RWPE2 (cell line): ENCODE measurements at regions not wholly inside any gene's neighbourhood (a gene's known extent, or its start where the extent isn't known, plus 50 kb on each side); places are given as distances from the start of the nearest gene placed in this dataset.

Experiments
- ATAC-seq: fragments of 200-7000 bp; cut with Tn5 transposase; 3 replicates; pipeline ENCODE4 v1.9.1; 2021; ENCODE audit warnings: low read depth
- DNase-seq: peaks from one replicate; pipeline ENCODE4 v3.0.0-alpha.2; 2020; ENCODE audit warnings: low spot score
- H3K27ac ChIP-seq: fragments of 450-650 bp; 2 replicates; pipeline ENCODE4 v1.5.1; 2017; ENCODE audit warnings: mild to moderate bottlenecking; ENCODE audit not compliant: poor library complexity, severe bottlenecking
- H3K27me3 ChIP-seq: fragments of 250-450 bp; sonication (Bioruptor Pico); 2 replicates; pipeline ENCODE4 v1.5.1; 2021; ENCODE audit warnings: mild to moderate bottlenecking, moderate library complexity; ENCODE audit not compliant: insufficient read depth, poor library complexity, severe bottlenecking
- H3K36me3 ChIP-seq: fragments of 250-450 bp; sonication (Bioruptor Pico); 2 replicates; pipeline ENCODE4 v1.5.1; 2020; ENCODE audit warnings: low read depth, mild to moderate bottlenecking, moderate library complexity
- H3K4me1 ChIP-seq: fragments of 250-450 bp; sonication (Bioruptor Pico); 2 replicates; pipeline ENCODE4 v1.5.1; 2021; ENCODE audit warnings: mild to moderate bottlenecking, moderate library complexity; ENCODE audit not compliant: insufficient read depth, poor library complexity, severe bottlenecking
- H3K4me3 ChIP-seq: fragments of 250-450 bp; sonication (Bioruptor Pico); 2 replicates; pipeline ENCODE4 v1.5.1; 2021; ENCODE audit warnings: mild to moderate bottlenecking, moderate library complexity; ENCODE audit not compliant: severe bottlenecking
- H3K9me3 ChIP-seq: fragments of 250-450 bp; sonication (Bioruptor Pico); 2 replicates; pipeline ENCODE4 v1.5.1; 2021; ENCODE audit warnings: mild to moderate bottlenecking, moderate library complexity; ENCODE audit not compliant: severe bottlenecking
- TF ChIP-seq, protein P1 (sequence below): fragments of 450-650 bp; IDR thresholded peaks from one replicate; pipeline ENCODE4 v1.5.1; 2017; ENCODE audit warnings: mild to moderate bottlenecking, moderate library complexity; ENCODE audit not compliant: poor library complexity, severe bottlenecking

DNA sequence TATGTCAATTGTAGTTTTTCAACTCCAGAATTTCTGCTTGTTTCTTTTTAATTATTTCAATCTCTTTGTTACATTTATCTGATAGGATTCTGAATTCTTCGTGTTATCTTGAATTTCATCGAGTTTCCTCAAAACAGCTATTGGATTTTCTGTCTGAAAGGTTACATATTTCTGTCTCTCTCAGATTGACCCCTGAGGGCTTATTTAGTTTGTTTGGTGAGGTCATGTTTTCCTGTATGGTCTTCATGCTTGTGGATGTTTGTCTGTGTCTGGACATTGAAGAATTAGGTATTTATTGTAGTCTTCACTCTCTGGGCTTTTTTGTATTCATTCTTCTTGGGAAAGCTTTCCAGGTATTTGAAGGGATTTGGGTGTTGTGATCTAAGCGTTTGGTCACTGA lies 85.6 kb downstream of the SNAPC1 start:
- no peak overlapping the region for H3K4me3 ChIP-seq
- no peaks in the 10 kb centered on the region for H3K4me1 ChIP-seq
- H3K27me3 ChIP-seq, result no peaks in the 10 kb centered on the region
- DNase-seq, result no peak
- H3K9me3 ChIP-seq, result peaks cover 5% of the 10 kb centered on the region
- H3K27ac ChIP-seq, result no peak overlapping the region
- ATAC-seq, result no peak
- TF ChIP-seq, protein P1, sequence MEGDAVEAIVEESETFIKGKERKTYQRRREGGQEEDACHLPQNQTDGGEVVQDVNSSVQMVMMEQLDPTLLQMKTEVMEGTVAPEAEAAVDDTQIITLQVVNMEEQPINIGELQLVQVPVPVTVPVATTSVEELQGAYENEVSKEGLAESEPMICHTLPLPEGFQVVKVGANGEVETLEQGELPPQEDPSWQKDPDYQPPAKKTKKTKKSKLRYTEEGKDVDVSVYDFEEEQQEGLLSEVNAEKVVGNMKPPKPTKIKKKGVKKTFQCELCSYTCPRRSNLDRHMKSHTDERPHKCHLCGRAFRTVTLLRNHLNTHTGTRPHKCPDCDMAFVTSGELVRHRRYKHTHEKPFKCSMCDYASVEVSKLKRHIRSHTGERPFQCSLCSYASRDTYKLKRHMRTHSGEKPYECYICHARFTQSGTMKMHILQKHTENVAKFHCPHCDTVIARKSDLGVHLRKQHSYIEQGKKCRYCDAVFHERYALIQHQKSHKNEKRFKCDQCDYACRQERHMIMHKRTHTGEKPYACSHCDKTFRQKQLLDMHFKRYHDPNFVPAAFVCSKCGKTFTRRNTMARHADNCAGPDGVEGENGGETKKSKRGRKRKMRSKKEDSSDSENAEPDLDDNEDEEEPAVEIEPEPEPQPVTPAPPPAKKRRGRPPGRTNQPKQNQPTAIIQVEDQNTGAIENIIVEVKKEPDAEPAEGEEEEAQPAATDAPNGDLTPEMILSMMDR, result no peak
- no peaks in the 10 kb centered on the region for H3K36me3 ChIP-seq

DNA sequence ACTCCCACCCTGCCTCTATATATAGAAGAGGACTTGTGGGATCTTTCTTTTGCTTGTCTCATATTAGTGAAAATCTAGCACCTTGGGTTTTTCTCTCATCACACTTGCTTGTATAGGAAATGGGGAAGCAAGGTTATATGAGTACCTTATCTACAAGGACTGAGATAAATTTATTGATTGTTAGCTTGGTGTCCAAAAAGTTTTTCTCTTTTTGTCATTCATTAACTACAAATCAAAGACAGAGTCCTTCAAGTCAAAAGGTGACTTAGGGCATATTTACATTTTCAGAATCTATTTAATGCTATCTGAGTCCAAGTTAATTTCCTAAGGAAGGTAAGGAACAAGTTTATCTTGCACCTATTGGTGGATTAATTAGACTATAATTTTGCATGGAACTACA lies 92.7 kb downstream of the SNAPC1 start:
- Histone ChIP-seq H3K27me3 (no peaks in the 10 kb centered on the region), H3K9me3 (no peaks in the 10 kb centered on the region), H3K36me3 (no peaks in the 10 kb centered on the region), H3K4me1 (no peaks in the 10 kb centered on the region), H3K27ac (no peak overlapping the region), H3K4me3 (no peak overlapping the region)
- no peak for DNase-seq
- no peak for ATAC-seq
- TF ChIP-seq, protein P1, result no peak

DNA sequence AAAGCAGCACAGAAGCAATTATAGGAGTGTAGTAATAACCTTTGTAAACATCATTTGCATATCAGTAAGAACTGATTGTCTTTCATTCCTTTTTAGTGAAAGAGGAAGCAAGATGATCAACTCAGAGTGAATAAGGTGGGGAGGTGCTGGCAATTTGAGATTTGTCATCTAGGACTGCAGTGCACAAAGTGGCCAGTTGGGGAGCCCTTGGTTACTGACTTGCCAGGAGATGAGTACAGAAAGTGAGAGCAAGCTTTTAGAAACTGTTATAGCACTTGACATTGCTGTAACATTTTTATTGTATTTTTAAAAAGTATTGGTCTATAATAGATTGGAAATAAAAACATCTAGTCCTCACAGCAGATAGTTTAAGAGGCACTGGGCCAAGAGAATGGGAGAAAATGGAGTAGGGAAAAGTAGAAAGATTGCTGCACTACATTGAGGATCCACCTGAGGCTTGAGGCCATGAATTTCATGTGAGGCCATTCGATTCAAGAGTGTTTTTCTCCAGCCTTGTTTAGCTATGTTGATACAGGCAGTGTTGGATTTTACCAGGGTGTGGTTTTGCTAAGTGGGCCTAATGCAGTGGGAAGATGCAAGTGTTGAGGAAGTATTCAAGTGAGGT lies 98.2 kb downstream of the SNAPC1 start:
- TF ChIP-seq, protein P1, result peak; percentile 88
- H3K27me3 ChIP-seq, result no peaks in the 10 kb centered on the region
- H3K4me1 ChIP-seq, result no peaks in the 10 kb centered on the region
- ATAC-seq (peak; percentile 86), DNase-seq (no peak)
- no peak overlapping the region for H3K27ac ChIP-seq
- no peaks in the 10 kb centered on the region for H3K36me3 ChIP-seq
- no peak overlapping the region for H3K4me3 ChIP-seq
- H3K9me3 ChIP-seq, result no peaks in the 10 kb centered on the region

DNA sequence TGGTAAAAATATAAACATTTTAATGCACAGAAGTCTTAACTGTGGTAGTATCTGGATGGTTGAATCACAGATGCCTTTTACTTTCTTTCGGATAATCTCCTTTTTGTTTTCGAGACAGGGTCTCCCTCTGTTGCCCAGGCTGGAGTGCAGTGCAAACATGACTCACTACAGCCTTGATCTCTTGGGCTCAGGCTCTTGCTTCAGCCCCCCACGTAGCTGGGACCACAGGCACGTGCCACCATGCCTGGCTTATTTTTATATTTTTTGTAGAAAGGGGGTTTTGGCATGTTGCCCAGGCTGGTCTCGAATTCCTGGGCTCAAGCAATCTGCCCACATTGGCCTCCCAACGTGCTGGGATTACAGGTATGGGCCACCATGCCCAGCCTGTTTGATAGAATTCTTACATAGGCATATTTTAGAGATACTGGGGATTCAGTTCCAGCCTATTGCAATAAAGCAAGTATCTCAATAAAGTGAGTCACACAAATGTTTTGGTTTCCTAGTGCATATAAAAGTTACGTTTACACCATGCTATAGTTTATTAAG lies 99.2 kb downstream of the SNAPC1 start:
- no peaks in the 10 kb centered on the region for H3K27me3 ChIP-seq
- DNase-seq (no peak), ATAC-seq (no peak)
- no peak overlapping the region for H3K4me3 ChIP-seq
- no peaks in the 10 kb centered on the region for H3K4me1 ChIP-seq
- no peaks in the 10 kb centered on the region for H3K9me3 ChIP-seq
- TF ChIP-seq, protein P1, result no peak
- no peak overlapping the region for H3K27ac ChIP-seq
- no peaks in the 10 kb centered on the region for H3K36me3 ChIP-seq

DNA sequence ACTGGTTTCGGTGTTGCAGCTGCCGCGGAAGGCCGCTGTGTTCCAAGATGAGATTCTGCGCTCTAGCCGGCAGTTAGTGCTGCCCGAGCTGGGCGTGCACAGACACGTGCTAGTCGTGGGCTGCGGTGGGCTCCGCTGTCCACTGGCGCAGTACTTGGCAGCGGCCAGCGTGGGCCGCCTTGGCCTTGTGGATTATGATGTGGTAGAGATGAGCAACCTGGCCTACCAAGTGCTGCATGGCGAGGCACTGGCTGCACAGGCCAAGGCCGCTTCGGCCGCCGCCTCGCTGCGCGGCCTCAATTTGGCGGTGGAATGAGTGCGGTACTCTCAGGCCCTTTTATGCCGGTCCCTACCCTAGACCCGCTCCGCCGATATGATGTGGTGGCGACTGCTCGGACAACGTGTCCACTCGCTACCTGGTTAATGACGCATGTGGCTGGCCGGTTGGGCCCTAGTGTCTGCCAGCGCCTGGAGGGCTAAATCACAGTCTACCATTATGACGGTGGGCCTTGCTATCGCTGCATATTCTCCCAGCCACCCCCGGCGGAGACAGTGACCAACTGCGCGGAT lies 102.2 kb downstream of the SNAPC1 start:
- ATAC-seq, result no peak
- no peaks in the 10 kb centered on the region for H3K27me3 ChIP-seq
- no peaks in the 10 kb centered on the region for H3K9me3 ChIP-seq
- H3K36me3 ChIP-seq, result no peaks in the 10 kb centered on the region
- no peak for DNase-seq
- no peak overlapping the region for H3K4me3 ChIP-seq
- TF ChIP-seq, protein P1, result no peak
- H3K4me1 ChIP-seq, result peaks cover 4% of the 10 kb centered on the region
- H3K27ac ChIP-seq, result no peak overlapping the region
